Caco-2 (cell line): ENCODE measurements at regions not wholly inside any gene's neighbourhood (a gene's known extent, or its start where the extent isn't known, plus 50 kb on each side); places are given as distances from the start of the nearest gene placed in this dataset.

Experiments
- BruUV-seq: library from RNA; stranded (reverse); fragments of 400-500 nt; replicated peaks from 2 replicates; lab custom pipeline; 2021; lab: Mats Ljungman, UMichigan
- CTCF ChIA-PET: fragments of 300-600 bp; sonication (Branson Sonifier 250); formaldehyde crosslinking; loops from one replicate; lab custom pipeline; 2022; ENCODE audit warnings: antibody characterized with exemption; lab: Charles Lee
- POLR2A ChIA-PET: fragments of 300-600 bp; sonication (Branson Sonifier 250); formaldehyde crosslinking; loops from one replicate; lab custom pipeline; 2022; ENCODE audit warnings: antibody characterized with exemption; lab: Charles Lee
- DNase-seq, 2 experiments: peaks; one replicate each; pipeline versions ENCODE4 v3.0.0 to v3.0.0-alpha.2; 2020 to 2022
- H3K27me3 ChIP-seq: replicated peaks from 2 replicates; pipeline ENCODE4 v1.6.0; 2011; ENCODE audit warnings: low read length; ENCODE audit not compliant: control insufficient read depth, insufficient read depth
- H3K36me3 ChIP-seq: 2 replicates; pipeline ENCODE4 v1.5.1; 2011; ENCODE audit warnings: low read length; ENCODE audit not compliant: control insufficient read depth, insufficient read depth
- H3K4me1 ChIP-seq: fragments of 250-450 bp; sonication (Bioruptor Pico); 2 replicates; pipeline ENCODE4 v1.5.1; 2020; ENCODE audit warnings: mild to moderate bottlenecking
- H3K4me3 ChIP-seq: 2 replicates; pipeline ENCODE4 v1.5.1; 2011; ENCODE audit warnings: low read depth, mild to moderate bottlenecking, control low read depth, low read length
- H3K9me3 ChIP-seq: fragments of 250-450 bp; sonication (Bioruptor Pico); 2 replicates; pipeline ENCODE4 v1.5.1; 2020; ENCODE audit warnings: mild to moderate bottlenecking, moderate library complexity
- H3K27ac Mint-ChIP-seq: one replicate; pipeline ENCODE4 v1.8.0; 2022; ENCODE audit warnings: mixed read lengths; ENCODE audit not compliant: unreplicated experiment
- H3K27me3 Mint-ChIP-seq: one replicate; pipeline ENCODE4 v1.8.0; 2022; ENCODE audit warnings: mixed read lengths; ENCODE audit not compliant: insufficient read depth, unreplicated experiment
- H3K36me3 Mint-ChIP-seq: one replicate; pipeline ENCODE4 v1.8.0; 2022; ENCODE audit warnings: mild to moderate bottlenecking, mixed read lengths; ENCODE audit not compliant: insufficient read depth, unreplicated experiment
- H3K4me1 Mint-ChIP-seq: one replicate; pipeline ENCODE4 v1.8.0; 2022; ENCODE audit warnings: low read depth, mixed read lengths; ENCODE audit not compliant: unreplicated experiment
- H3K4me3 Mint-ChIP-seq: one replicate; pipeline ENCODE4 v1.8.0; 2022; ENCODE audit warnings: mild to moderate bottlenecking, moderate library complexity, mixed read lengths; ENCODE audit not compliant: unreplicated experiment
- H3K9me3 Mint-ChIP-seq: one replicate; pipeline ENCODE4 v1.8.0; 2022; ENCODE audit warnings: mixed read lengths; ENCODE audit not compliant: unreplicated experiment
- intact Hi-C: fragments of 100-400 bp; cut with micrococcal nuclease; formaldehyde crosslinking; loops from one replicate; pipeline ENCODE4 v1.10.0; 2022; ENCODE audit not compliant: unreplicated experiment
- TF ChIP-seq, protein P1 (sequence below), 2 experiments: fragments of 200-600 bp in 1 of 2; IDR thresholded peaks; 1 replicate in 1 of 2; 2 replicates in 1 of 2; pipeline versions ENCODE4 v1.5.1 to v1.8.0; 2011 to 2022; ENCODE audit warnings: antibody characterized with exemption in 1 of 2, control low read depth in 1 of 2, inconsistent platforms in 1 of 2, low read depth in 1 of 2, low read length in 1 of 2, mild to moderate bottlenecking in 1 of 2, moderate library complexity in 1 of 2; ENCODE audit not compliant: insufficient read depth in 1 of 2, severe bottlenecking in 1 of 2, unreplicated experiment in 1 of 2

GRCh38 chr22:49411236-49411635, 416.4 kb downstream of the BRD1 start:
- Histone ChIP-seq H3K36me3 (no peaks in the 10 kb centered on the region), H3K9me3 (no peaks in the 10 kb centered on the region), H3K4me1 (no peaks in the 10 kb centered on the region), H3K4me3 (no peak overlapping the region), H3K27me3 (no peaks in the 10 kb centered on the region; the same call in 1 of the 2 replicates)
- H3K27ac Mint-ChIP-seq = no peak overlapping the region
- peaks cover 35% of the 10 kb centered on the region for H3K27me3 Mint-ChIP-seq
- DNase-seq = no peak
- TF ChIP-seq, protein P1, sequence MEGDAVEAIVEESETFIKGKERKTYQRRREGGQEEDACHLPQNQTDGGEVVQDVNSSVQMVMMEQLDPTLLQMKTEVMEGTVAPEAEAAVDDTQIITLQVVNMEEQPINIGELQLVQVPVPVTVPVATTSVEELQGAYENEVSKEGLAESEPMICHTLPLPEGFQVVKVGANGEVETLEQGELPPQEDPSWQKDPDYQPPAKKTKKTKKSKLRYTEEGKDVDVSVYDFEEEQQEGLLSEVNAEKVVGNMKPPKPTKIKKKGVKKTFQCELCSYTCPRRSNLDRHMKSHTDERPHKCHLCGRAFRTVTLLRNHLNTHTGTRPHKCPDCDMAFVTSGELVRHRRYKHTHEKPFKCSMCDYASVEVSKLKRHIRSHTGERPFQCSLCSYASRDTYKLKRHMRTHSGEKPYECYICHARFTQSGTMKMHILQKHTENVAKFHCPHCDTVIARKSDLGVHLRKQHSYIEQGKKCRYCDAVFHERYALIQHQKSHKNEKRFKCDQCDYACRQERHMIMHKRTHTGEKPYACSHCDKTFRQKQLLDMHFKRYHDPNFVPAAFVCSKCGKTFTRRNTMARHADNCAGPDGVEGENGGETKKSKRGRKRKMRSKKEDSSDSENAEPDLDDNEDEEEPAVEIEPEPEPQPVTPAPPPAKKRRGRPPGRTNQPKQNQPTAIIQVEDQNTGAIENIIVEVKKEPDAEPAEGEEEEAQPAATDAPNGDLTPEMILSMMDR (IDR thresholded peaks at IDR 0.05; ENCODE audit: insufficient read depth in 1 of 2, low read depth in 1 of 2, low read length in 1 of 2, severe bottlenecking in 1 of 2, unreplicated experiment in 1 of 2) = no peak
- intact Hi-C loops = no loop called here
- H3K9me3 Mint-ChIP-seq = no peaks in the 10 kb centered on the region
- no TSS peak for BruUV-seq
- POLR2A ChIA-PET = no interaction called here
- H3K36me3 Mint-ChIP-seq = no peaks in the 10 kb centered on the region
- H3K4me3 Mint-ChIP-seq = no peak overlapping the region
- no peaks in the 10 kb centered on the region for H3K4me1 Mint-ChIP-seq
- CTCF ChIA-PET = no interaction called here

GRCh38 chr22:49408102-49408836, 419.4 kb downstream of the BRD1 start:
- no peaks in the 10 kb centered on the region for H3K9me3 Mint-ChIP-seq
- no peaks in the 10 kb centered on the region for H3K36me3 Mint-ChIP-seq

DNA sequence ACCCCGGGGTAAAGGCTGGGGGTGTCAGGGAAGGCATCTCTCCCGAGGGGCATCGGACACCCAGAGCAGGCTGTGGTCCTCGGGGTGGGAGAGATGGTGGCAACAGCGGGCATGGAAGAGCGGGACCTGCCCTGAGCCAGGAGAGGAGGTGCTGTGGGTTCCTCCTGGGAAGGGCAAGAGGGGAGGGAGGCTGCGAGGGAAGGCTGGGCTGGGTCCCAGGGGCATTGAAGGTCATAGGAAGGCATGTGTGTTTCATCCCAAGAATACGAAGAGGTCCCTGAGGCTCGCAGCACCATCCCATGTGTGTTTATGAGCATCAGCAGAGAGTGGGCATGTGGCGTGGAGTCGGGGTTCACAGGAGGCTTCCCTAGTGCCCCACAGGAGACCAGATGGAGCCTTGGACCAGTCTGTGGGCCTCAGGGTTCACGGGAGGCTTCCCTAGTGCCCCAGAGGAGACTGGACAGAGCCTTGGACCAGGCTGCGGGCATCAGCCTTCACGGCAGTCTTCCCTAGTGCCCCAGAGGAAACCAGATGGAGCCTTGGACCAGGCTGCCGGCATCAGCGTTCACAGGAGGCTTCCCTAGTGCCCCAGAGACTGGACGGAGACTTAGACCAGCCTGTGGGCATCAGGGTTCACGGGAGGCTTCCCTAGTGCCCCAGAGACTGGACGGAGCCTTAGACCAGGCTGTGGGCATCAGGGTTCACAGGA, 420.6 kb downstream of the BRD1 start:
- no TSS peak for BruUV-seq
- DNase-seq = no peak
- H3K9me3 Mint-ChIP-seq = no peaks in the 10 kb centered on the region
- Histone ChIP-seq H3K4me3 (no peak overlapping the region), H3K9me3 (no peaks in the 10 kb centered on the region), H3K4me1 (no peaks in the 10 kb centered on the region), H3K36me3 (no peaks in the 10 kb centered on the region), H3K27me3 (no peaks in the 10 kb centered on the region)
- peaks cover 42% of the 10 kb centered on the region for H3K27me3 Mint-ChIP-seq
- intact Hi-C loops = no loop called here
- no peak overlapping the region for H3K4me3 Mint-ChIP-seq
- ChIA-PET CTCF (no interaction called here), POLR2A (no interaction called here)
- TF ChIP-seq, protein P1 (IDR thresholded peaks at IDR 0.05; ENCODE audit: insufficient read depth in 1 of 2, low read depth in 1 of 2, low read length in 1 of 2, severe bottlenecking in 1 of 2, unreplicated experiment in 1 of 2) = no peak
- no peak overlapping the region for H3K27ac Mint-ChIP-seq
- H3K4me1 Mint-ChIP-seq = no peaks in the 10 kb centered on the region
- H3K36me3 Mint-ChIP-seq = no peaks in the 10 kb centered on the region

More at GRCh38 chr22:49408102-49408836, 419.4 kb downstream of the BRD1 start:
- TF ChIP-seq, protein P1 (IDR thresholded peaks at IDR 0.05; ENCODE audit: insufficient read depth in 1 of 2, low read depth in 1 of 2, low read length in 1 of 2, severe bottlenecking in 1 of 2, unreplicated experiment in 1 of 2) = no peak
- H3K9me3 ChIP-seq = no peaks in the 10 kb centered on the region
- no peak overlapping the region for H3K4me3 ChIP-seq
- H3K4me1 ChIP-seq = no peaks in the 10 kb centered on the region
- no peaks in the 10 kb centered on the region for H3K36me3 ChIP-seq
- no peak overlapping the region for H3K27ac Mint-ChIP-seq
- ChIA-PET POLR2A (no interaction called here), CTCF (no interaction called here)
- no peak for DNase-seq
- H3K27me3 Mint-ChIP-seq = peaks cover 44% of the 10 kb centered on the region
- no TSS peak for BruUV-seq
- intact Hi-C loops = no loop called here
- H3K4me3 Mint-ChIP-seq = no peak overlapping the region
- H3K27me3 ChIP-seq = no peaks in the 10 kb centered on the region
- H3K4me1 Mint-ChIP-seq = no peaks in the 10 kb centered on the region
